Immature natural killer cell (primary cell): ENCODE measurements at regions not wholly inside any gene's neighbourhood (a gene's known extent, or its start where the extent isn't known, plus 50 kb on each side); places are given as distances from the start of the nearest gene placed in this dataset.

Experiments
- DNase-seq, 3 donors: peaks; one replicate each; pipeline ENCODE4 v3.0.0; 2022; ENCODE audit warnings: mixed read lengths in 1 of 3
- H3K27ac Mint-ChIP-seq, 6 donors: one replicate each; pipeline ENCODE4 v1.8.0; 2020; ENCODE audit warnings: mixed read lengths in 6 of 6, mild to moderate bottlenecking in 5 of 6, inconsistent platforms in 4 of 6, moderate library complexity in 3 of 6
- H3K27me3 Mint-ChIP-seq, 3 donors: one replicate each; pipeline ENCODE4 v1.8.0; 2020 to 2021; ENCODE audit warnings: low read depth in 3 of 3, mild to moderate bottlenecking in 3 of 3, mixed read lengths in 3 of 3, moderate library complexity in 3 of 3, inconsistent platforms in 1 of 3
- H3K36me3 Mint-ChIP-seq, 3 donors: one replicate each; pipeline ENCODE4 v1.8.0; 2020; ENCODE audit warnings: mixed read lengths in 3 of 3, inconsistent platforms in 2 of 3, mild to moderate bottlenecking in 2 of 3
- H3K4me1 Mint-ChIP-seq, 2 donors: one replicate each; pipeline ENCODE4 v1.8.0; 2020; ENCODE audit warnings: inconsistent platforms in 2 of 2, mild to moderate bottlenecking in 2 of 2, mixed read lengths in 2 of 2, moderate library complexity in 1 of 2
- H3K4me3 Mint-ChIP-seq, 5 donors: one replicate each; pipeline ENCODE4 v1.8.0; 2020; ENCODE audit warnings: mild to moderate bottlenecking in 5 of 5, mixed read lengths in 5 of 5, inconsistent platforms in 3 of 5, moderate library complexity in 3 of 5
- H3K9me3 Mint-ChIP-seq, 6 donors: one replicate each; pipeline ENCODE4 v1.8.0; 2020; ENCODE audit warnings: mild to moderate bottlenecking in 6 of 6, mixed read lengths in 6 of 6, inconsistent platforms in 4 of 6, moderate library complexity in 3 of 6

DNA sequence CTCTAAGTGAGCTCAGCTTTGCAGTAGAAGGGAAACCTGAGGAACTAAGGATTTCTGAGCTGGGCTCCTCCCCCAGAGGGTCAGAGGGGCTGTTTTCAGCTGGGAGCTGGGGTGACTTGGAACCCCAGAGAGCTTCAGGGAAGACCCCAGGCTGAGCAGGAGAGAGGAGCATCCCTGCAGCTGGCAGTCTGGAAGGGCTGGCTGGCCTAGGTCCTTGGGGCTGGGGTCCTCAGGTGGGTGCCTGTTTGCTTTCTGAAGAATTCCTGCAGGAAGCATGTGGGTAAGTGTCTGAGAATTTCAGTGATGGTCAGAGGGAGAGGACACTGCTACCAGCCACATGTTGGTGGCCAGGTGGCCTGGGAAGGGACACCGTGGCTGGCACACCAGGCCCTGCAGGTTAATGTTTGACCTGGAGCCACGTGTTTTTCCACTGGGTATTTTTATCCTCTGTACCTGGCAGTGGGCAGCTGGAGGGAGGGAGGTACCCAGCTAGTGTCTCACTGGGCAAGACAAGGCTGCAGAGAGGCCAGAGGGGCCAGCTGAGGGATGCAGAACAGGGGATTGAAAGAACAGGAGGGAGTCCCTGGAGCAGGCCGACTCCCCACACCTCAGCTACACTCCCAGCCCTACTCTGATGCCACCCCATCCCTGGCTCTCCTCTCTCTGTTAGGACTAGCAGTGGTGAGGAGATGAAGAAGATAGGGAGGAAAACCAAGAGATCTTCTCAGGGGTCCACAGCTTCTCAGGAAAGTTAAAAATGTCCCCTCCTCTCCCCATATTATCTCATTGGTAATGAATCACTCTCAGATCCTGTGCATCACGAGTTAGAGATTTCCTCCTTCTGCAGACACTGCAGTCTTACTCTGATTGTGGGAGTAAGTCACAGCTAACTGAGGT, 143.6 kb downstream of the VEGFA start:
- Mint-ChIP-seq H3K27ac (no peak overlapping the region), H3K4me1 (no peaks in the 10 kb centered on the region), H3K27me3 (peaks cover 1 to 6% (median 2%) of the 10 kb centered on the region in 3 donors), H3K36me3 (no peaks in the 10 kb centered on the region), H3K4me3 (no peak overlapping the region), H3K9me3 (no peaks in the 10 kb centered on the region)
- no peak for DNase-seq

DNA sequence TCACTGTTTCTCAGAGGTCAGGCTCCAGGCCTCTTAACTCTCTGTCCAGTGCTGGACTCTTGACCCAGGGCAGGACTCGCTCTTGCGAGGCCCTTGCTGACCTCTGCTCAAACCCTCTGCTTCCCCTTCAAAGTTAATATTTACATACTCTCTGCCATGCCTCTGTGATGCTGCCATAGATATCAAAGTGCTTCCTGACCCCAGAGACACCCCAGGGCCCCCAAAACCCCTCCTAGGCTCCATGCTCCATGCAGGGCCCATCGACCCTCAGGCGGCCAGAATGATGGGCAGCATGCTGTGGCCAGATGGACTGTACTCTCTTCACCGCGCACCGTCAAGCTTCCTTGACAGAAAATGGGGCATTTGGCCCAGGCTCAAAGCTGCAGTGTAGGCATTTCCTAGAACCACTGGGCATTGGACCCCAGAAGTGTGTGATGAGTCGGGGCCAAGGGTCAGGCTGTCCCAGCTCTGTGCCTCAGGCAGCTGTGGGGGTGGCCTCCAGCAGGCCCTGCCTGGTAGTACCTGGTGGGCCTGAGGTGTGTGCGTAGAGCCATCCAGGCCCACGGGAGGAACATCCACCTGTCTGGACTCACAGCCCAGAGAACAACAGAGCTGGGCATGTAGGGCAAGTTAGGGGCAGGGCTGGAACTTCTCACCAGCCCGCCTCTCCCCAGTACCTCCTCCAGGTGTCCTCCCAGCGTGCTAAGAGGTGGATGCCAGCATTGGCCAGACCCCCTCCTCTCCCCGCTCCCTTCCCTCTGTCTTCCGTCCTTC, 142.8 kb downstream of the VEGFA start:
- no peak overlapping the region for H3K4me3 Mint-ChIP-seq
- peaks cover 1 to 4% (median 2%) of the 10 kb centered on the region in 3 donors for H3K27me3 Mint-ChIP-seq
- H3K9me3 Mint-ChIP-seq: no peaks in the 10 kb centered on the region
- H3K4me1 Mint-ChIP-seq: no peaks in the 10 kb centered on the region
- DNase-seq: no peak
- H3K36me3 Mint-ChIP-seq: no peaks in the 10 kb centered on the region
- no peak overlapping the region for H3K27ac Mint-ChIP-seq

DNA sequence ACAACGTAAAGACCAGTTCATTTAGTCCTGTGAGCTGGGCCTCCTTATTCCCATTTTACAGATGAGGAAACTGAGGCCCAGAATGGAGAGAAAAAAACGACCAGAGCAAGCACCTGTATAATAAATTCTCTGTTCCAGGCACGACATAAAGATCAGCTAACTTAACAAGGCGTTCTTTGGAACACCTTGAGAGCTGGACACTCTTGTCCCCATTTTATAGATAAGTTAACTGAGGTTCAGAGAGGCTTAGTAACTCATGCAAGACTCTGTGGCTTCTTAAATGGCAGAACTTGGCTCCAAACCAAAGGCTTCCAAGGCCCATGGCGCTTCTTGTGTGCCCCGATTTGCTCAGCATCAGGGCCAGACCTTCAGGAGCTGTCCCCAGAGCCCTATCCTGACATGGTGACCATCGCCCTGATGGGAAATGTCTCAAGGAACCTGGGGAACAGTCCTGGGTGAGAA, 142.1 kb downstream of the VEGFA start:
- DNase-seq: no peak
- H3K4me3 Mint-ChIP-seq: no peak overlapping the region
- H3K36me3 Mint-ChIP-seq: no peaks in the 10 kb centered on the region
- H3K9me3 Mint-ChIP-seq: no peaks in the 10 kb centered on the region
- no peak overlapping the region for H3K27ac Mint-ChIP-seq
- H3K27me3 Mint-ChIP-seq: peaks cover 2 to 3% (median 2%) of the 10 kb centered on the region in 3 donors
- no peaks in the 10 kb centered on the region for H3K4me1 Mint-ChIP-seq

DNA sequence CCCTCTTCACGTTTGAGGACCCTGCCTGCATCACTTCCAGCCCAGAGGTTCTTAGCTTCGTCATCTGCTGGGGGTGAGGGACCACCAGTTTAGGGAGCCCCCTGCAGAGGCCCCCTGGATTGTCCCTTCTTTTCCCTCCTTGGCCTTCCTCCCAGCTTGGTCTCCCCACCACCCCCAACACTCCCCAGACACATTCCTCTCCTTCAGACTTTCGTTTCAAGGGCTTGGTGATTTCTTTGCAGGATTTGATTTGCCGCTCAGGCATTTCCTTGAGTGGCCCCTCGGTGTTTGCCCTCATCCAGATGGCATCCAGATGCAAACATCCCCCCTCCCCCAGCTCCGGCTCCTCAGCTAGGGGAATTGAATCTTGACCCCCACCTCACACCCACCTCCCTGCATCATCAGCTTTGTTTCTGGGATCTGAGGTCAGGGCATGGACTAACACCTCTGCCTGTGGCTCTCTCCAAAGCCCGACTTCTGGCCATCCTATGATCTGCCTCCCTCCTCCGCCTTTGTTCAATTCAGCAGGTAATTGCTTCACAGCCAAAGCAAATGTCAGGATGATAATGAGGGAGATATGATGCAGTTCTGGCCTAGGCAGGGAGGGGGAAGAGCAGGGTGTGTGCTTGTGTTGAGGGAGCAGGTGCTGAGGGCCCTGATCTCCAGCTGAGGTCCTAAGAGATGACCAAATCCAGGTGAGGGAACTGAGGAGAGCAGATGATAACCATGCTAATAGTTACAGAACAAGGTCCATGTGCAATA, 141.5 kb downstream of the VEGFA start:
- Mint-ChIP-seq H3K27me3 (peaks cover 2 to 3% (median 2%) of the 10 kb centered on the region in 3 donors), H3K4me3 (no peak overlapping the region), H3K27ac (no peak overlapping the region), H3K36me3 (no peaks in the 10 kb centered on the region), H3K4me1 (no peaks in the 10 kb centered on the region), H3K9me3 (no peaks in the 10 kb centered on the region)
- no peak for DNase-seq

DNA sequence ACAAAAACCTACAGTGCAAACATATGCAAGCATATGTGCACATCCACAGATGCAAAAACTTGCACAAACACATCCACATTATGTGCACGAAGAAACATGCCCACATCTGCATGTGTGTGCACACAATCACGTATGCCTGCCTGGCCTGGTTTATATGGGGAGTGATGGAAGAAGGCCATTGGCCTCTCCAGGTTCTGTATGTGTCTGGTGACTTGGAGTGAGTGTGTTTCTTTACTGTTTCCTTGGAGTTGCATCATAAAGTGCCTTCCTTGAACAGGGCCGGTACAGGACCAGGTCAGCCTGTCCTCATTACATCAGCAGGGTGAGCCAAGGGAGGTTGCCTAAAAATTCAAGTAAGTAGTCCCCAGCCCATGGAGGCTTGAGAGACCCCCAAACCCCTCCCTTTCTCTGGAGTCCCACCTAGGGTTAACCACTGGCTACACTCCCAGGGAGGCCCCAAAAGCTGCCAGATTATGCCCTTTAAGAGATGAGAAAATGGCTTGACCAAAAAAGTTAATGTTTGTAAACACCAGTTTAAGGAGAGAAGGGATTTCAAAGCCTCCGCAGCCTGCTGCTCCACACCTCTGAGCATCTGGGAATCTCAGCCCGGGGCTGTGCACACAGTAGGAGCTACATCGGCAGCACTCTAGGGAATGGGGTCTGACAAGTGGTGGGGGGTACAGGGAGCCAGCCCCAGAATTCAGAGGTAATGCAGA, 140.8 kb downstream of the VEGFA start:
- no peaks in the 10 kb centered on the region for H3K36me3 Mint-ChIP-seq
- H3K27me3 Mint-ChIP-seq: peaks cover 0 to 3% (median 2%) of the 10 kb centered on the region in 3 donors
- no peaks in the 10 kb centered on the region for H3K4me1 Mint-ChIP-seq
- no peaks in the 10 kb centered on the region for H3K9me3 Mint-ChIP-seq
- DNase-seq: no peak
- no peak overlapping the region for H3K27ac Mint-ChIP-seq
- H3K4me3 Mint-ChIP-seq: no peak overlapping the region

DNA sequence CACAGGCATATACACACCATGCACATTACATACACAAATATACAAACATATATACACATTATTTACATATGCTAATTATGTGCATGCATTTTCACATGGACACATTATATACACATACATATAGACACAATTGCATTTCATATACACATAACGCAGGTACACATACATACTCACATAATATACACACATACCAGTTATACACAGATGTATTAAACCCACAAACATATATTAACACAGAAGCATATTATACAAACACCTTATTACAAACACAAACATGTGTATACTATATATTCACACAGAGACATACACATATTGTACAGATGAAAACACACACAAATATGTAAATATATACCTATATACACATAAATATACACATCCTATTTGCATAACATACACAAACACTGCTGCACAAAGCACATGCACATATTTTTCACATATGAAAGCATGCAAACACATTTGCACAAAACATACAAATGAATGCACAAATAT, 140.2 kb downstream of the VEGFA start:
- peaks cover 0 to 3% (median 2%) of the 10 kb centered on the region in 3 donors for H3K27me3 Mint-ChIP-seq
- H3K4me3 Mint-ChIP-seq: no peak overlapping the region
- no peak overlapping the region for H3K27ac Mint-ChIP-seq
- DNase-seq: no peak
- no peaks in the 10 kb centered on the region for H3K36me3 Mint-ChIP-seq
- no peaks in the 10 kb centered on the region for H3K9me3 Mint-ChIP-seq
- H3K4me1 Mint-ChIP-seq: no peaks in the 10 kb centered on the region

DNA sequence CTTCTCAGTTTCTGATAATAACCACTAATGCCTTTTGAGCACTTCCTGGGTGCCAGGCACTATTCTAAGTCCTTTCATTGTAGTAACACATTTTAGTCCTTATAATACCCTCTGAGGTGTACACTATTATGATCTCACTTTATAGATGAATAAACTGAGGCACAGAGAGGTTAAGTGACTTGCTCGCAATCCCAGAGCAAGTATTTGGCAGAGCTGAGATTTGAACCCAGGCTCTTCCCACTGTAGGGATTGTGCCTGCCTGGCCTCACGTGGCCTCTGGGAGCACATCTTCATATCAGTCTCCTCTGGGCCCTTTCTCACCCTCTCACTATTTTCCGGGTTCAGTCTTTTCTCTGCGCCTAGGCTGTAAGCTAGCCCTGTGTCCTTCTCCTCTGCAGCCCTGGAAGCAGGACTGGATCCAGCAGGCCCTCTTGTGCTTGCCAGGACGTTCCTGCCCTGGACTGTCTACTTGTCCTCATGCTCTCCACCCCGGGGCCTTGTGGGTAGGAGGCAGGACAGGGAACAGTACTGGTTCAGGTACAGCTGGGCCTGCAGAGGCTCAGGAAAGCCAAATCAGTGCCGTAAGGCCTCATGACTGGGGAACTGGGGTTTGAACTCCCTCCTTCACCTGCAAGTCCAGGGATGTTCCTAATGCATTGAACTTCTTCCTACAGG, 139.6 kb downstream of the VEGFA start:
- Mint-ChIP-seq H3K36me3 (no peaks in the 10 kb centered on the region), H3K27ac (no peak overlapping the region), H3K27me3 (peaks cover 0 to 3% (median 2%) of the 10 kb centered on the region in 3 donors), H3K4me1 (no peaks in the 10 kb centered on the region), H3K4me3 (no peak overlapping the region), H3K9me3 (no peaks in the 10 kb centered on the region)
- no peak for DNase-seq

DNA sequence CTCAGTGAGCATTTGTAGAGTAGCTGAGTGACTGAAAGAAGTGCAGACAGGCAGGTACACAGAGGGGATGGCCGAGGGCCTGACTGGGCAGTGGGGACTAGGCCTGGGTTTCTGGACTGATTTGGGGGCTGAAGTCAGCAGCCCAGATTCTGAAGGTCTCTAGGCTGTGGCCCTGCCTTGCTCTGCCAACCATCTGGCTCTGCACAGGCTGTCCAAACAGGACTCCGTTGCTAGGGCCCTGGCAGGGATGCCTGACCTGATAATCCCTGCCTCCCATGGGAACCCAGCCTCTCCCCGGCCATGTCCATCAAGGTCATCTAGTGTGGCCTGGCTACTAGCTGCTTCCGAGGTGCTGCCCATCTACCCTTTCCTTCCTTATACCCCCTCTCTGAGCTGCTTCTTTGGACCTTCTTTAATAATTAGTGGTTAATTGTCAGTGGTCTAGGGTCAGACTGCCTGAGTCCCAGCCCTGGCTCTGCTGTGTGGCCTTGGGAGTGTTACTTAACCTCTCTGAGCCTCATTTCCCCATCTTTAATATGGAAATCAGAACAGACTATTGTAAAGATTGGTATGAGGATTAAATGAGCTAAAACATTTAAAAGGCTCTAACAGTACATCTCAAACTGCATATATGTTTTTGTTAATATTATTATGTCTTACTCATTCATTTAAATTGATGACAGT, 137.9 kb downstream of the VEGFA start:
- DNase-seq: no peak
- no peak overlapping the region for H3K27ac Mint-ChIP-seq
- H3K36me3 Mint-ChIP-seq: no peaks in the 10 kb centered on the region
- no peaks in the 10 kb centered on the region for H3K9me3 Mint-ChIP-seq
- no peak overlapping the region for H3K4me3 Mint-ChIP-seq
- no peaks in the 10 kb centered on the region for H3K4me1 Mint-ChIP-seq
- peaks cover 0 to 2% (median 1%) of the 10 kb centered on the region in 3 donors for H3K27me3 Mint-ChIP-seq

DNA sequence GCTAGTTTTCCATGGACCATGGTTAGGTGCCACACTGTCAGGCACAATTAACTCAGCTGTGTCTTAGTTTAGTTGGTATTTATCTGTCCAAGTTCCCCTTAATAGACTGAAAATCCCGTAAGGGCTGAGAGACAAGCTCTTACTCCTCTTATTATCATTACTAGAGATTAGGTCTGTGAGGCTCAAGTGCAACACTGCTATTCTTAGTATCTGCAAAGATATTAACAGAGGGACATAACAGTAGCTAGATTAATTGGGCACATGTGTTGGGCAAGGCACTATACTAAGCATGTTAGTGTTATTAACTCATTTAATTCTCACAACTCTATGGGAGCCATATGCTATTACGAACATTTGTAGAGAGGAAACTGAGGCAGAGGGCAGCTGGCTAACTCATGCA, 137.3 kb downstream of the VEGFA start:
- H3K4me1 Mint-ChIP-seq: no peaks in the 10 kb centered on the region
- DNase-seq: no peak
- H3K9me3 Mint-ChIP-seq: no peaks in the 10 kb centered on the region
- no peak overlapping the region for H3K4me3 Mint-ChIP-seq
- H3K27ac Mint-ChIP-seq: no peak overlapping the region
- H3K36me3 Mint-ChIP-seq: no peaks in the 10 kb centered on the region
- peaks cover 0 to 2% (median 1%) of the 10 kb centered on the region in 3 donors for H3K27me3 Mint-ChIP-seq

DNA sequence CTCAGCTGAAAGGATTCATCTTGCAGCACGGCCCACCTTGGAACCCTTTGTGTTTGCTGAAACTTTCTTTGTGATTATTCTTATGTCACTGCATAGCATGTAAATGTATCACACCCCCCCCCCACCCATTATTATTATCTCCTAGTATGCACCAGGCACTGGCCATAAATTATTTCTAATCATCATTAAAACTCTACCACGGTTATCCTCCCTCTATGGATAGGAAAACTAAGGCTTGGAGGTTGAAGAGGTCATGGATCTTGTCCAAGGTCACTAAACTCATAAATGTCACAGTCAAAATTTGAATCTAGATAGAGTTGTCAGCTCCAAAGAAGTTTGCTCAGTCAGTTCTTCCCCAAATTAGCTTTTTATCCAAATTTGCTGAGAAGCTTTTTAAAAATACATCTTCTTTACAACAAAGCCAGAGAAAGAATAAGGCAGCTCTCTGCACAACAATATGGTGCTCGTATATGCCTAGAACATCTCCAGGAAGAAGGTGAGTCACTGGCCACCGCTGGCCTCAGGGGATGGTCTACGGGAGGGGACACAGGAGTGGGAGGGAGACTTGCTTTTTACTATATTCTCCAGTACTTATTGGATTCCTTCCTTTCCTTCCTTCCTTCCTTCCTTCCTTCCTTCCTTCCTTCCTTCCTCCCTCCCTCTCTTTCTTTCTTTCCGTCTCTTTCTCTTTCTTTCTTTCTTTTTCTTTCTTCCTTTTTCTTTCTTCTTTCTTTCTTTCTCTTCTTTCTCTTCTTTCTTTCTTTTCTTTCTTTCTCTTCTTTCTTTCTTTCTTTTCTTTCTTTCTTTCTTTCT, 134.5 kb downstream of the VEGFA start:
- Mint-ChIP-seq H3K4me1 (no peaks in the 10 kb centered on the region), H3K27me3 (peaks cover 0 to 2% (median 1%) of the 10 kb centered on the region in 3 donors), H3K9me3 (no peaks in the 10 kb centered on the region), H3K27ac (no peak overlapping the region), H3K36me3 (no peaks in the 10 kb centered on the region), H3K4me3 (no peak overlapping the region)
- DNase-seq: no peak

DNA sequence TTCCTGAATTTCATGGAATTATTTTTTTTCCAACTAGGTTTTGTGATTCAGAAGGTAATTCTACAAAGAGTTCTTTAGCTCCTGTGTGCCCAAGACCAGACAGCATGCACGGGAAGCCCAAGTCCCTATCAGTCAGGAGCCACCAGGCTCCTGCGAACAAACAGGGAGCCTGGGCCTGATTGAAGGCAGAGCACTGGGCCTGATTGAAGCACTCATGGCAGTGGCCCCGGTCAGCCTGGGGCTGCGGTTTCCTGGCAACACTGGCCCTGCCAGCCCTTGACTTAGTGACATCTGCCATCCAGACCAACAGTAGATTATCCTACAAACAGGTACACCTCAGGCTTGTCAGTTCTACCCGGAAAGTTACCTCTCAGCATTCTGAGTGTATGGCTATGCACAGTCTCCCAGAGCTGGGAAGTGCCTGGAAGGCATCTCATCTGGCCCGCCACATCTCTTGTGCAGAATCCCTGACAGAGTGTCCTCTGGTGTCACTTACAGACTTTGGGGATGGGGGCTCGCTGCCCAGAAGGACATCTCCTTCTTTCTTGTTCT, 133.8 kb downstream of the VEGFA start:
- Mint-ChIP-seq H3K4me1 (no peaks in the 10 kb centered on the region), H3K4me3 (no peak overlapping the region), H3K36me3 (no peaks in the 10 kb centered on the region), H3K9me3 (no peaks in the 10 kb centered on the region), H3K27ac (no peak overlapping the region), H3K27me3 (peaks cover 0 to 2% (median 1%) of the 10 kb centered on the region in 3 donors)
- no peak for DNase-seq
